SH-SY5Y (cell line): ENCODE measurements at regions not wholly inside any gene's neighbourhood (a gene's known extent, or its start where the extent isn't known, plus 50 kb on each side); places are given as distances from the start of the nearest gene placed in this dataset.

Experiments used
- GATA2 ChIP-seq: IDR thresholded peaks from 2 replicates; pipeline ENCODE4 v1.6.1; 2011; ENCODE audit warnings: mild to moderate bottlenecking, low read depth, low read length
- GATA3 ChIP-seq: IDR thresholded peaks from 2 replicates; pipeline ENCODE4 v1.6.1; 2011; ENCODE audit warnings: low read depth, mild to moderate bottlenecking, low read length, moderate library complexity

DNA sequence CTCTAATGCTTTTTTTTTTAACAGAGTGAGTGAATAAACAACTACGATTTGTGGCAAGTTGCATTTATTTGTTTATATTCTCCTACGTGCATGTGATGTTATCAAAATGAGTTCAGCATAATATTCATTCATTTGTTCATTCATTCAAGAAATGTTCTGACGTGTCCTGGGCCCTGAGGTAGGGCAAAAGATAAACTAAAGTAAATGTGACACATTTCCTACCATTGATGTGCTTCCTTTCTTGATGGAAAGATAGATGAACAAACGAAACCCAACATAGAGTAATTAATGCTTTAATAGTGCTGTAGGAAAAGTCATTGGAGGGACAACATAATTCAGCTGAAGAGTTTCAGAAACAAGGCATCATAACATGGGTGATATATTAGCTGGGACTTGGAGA is 261.5 kb upstream of the KCNMB2 start:
- TF ChIP-seq GATA2: no peak
- TF ChIP-seq GATA3: no peak
